NCI-H1048 (cell line): ENCODE measurements at regions not wholly inside any gene's neighbourhood (a gene's known extent, or its start where the extent isn't known, plus 50 kb on each side); places are given as distances from the start of the nearest gene placed in this dataset.

Source experiments
- DNase-seq: peaks from one replicate; lab custom pipeline; 2025; lab: John Stamatoyannopoulos, UW

DNA sequence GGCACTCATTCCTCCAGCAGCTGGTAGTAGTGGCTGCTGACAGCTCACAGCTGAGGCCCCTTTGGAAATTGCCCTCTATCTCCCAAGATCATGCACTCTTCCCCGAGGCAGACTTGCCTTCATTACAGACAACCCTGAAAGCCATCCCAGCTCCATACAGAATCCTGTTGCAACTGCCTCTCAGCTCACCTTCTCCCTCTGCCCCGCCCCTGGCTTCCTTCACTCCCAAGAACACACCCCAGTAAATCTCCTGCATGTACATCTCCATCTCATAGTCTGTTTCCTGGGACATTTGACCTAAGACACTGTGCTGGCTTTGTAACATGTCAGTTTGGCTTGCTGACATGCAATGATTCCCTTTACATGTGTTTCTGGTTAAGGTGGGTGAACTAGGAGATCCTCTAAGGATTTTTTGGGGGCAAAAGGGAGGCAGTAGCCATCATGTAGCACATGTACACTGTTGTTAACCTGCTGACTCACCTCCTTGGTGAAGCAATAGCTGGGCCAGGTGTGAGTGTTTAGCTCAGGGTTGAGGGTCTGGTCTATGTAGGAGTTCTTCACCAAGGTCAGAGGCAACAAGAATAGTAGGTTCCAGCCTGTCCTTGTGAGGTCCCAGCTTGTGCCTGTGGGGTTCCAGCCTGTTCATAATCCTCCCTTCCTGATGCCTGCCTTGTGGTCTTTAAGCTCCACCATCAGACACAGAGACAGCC, 179.6 kb downstream of the CSNK2A3 start:
- DNase-seq, result no peak

DNA sequence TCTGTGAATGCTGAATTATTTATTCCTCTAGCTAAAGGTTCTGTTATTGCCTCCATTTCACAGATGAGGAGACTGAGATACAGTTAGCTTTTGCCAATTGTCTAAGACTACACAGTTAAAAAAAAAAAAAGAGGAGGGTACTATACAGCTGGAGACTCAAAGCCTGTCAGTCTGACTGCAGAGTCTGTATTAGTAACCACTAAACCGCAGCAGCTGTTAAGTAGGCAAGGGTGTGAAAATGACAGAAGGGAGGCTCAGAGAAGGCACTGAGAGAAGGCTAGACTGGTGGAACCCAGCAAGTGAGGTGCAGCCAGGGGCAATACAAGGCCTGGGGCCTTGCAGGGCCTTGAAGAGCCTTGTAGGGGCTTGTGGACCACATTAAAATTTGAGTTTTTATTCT, 181.2 kb downstream of the CSNK2A3 start:
- DNase-seq, result no peak

DNA sequence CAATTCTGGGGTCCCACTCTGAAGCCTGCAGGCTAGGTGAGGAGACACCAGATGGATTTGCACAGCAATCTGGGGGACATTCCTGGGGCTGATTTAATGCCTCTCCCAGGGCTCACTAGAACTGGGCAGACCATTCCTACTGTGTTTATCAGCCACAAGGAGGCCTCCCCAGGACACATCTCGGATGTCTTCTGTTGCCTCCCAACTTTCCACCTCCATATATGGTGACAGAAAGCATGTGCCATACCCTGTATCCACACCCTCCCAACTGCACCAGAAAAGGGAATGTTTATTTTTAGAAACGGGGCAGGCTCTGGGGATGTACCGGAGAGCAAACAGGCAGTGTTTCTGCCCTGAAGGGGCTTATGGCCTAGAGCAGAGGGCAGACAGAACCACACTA, 181.8 kb downstream of the CSNK2A3 start:
- DNase-seq, result no peak

DNA sequence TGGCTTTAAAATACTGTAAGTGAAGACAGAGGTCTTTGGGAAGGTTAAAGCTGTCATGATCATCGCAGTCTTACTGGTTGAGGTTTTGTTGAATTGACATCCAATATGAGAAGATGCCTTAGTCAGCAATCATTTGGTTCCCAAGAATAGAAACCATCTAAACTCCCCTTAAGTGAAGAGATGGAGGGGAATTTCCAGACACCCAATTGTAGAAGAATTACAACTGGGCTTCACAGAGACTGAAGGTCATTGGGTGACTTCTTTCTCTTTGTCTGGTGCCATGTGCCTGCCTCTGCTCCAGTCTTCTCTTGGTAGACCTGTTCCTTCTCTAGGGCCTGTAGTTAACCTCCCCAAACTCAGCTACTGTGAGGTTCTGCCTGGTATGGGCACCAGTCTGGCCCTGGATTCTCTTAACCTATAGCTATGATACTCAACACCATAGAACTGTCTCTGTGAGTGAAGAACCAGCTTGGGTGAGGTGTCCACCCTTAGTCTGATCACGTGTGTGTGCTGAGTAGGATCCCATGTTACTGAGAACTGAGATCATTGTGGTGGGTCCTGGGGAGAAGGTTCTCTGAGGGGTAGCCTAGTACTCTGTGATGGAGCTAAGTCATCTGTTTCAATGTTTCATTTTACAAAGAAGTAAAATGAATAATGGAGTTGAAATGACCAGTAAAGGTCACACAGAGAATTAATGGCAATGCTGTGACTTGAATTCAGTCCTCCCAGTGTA, 182.5 kb downstream of the CSNK2A3 start:
- no peak for DNase-seq

DNA sequence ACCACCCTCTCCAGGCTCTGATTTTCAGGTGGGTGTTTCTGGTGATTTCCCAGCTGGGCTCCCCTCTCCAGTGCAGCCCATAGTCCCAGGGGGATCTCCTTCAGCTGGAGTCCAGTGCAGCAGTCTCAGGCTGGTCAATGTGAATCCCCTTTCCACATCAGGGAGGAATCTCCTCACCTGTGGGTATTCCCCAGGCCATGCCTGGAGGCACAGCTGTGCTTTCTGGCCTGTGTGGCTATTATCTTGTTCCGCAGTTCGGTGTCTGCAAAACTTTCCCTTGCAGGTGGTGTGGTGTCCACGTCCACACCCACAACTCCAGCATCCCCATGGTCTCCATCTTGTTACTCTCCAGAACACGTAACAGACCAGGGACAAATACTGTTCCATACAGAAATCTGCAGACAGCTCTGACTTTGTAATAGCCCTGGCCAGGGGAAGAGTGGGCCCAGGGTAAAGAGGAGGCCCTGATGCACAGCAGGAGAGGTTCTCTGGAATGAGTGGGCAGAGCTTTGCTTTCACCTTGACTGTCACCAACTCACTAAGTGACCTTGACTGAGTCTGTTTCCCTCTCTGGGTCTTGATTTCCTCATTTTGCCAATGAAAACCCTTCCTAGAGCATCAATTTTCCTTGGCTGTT, 183.2 kb downstream of the CSNK2A3 start:
- DNase-seq, result no peak

DNA sequence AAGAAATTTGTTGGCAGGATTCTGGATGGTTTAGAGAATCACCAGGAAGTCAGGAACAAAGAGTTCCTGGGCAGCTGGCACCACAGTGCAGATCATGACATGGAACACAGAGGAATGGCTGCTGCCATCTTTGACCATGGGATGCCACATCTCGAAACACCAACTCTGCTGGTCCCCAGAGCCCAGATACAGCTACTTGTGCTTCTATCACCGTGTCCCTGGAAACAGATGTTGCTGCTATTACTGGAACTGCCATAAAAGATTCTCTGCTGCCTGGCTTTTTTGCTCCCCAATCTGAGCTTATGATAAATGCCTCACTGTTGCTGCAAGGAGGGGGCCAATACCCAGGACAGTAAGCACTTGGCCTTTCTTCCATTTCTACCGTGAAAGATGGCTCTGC, 185.2 kb downstream of the CSNK2A3 start:
- DNase-seq, result no peak

DNA sequence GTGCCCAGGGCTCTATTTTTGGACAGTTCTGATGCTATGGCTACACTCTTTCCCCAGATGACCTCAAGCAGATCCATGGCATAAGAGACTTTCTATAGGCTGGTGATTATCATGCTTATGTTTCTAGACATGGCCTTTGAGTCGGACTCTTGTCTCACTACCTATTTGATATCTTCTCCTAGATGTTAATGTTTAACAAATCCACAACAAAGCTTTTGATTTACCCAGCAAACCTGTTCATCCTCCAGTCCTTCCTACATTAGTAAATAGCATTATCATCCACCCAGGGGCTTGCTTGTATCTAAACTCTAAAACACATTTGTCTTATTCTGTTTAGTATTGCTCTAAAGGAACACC, 188.7 kb downstream of the CSNK2A3 start:
- no peak for DNase-seq

DNA sequence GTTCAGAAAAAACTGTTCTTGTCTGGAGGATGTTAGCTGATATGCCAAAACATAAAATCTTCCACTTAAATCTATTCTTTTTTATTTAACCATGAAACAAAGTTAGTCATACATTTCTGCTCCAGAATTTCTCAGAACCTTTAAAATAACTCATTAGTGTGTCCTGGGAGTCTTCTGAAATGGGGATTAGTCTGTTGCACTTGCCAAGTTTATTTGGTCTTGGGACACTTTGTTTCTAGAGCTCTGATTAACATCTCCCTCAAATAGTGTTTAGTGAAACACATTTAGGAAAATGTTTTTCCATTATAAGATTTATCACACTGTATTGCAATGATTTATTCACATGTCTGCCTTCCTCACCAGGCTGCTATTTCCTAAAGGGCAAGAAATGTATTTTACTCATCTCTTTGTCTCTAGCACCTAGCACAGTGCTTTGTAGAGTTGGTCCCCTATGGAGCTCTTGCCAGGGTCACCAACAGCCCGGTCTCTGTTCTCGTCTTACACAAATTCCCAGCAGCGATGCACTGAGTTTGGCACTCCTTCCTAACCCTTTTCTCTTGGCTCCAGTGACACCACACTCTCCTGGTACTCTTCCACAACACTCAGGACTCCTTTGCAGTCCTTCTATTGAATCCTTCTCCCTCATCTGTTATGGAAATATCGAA, 189.2 kb downstream of the CSNK2A3 start:
- no peak for DNase-seq

DNA sequence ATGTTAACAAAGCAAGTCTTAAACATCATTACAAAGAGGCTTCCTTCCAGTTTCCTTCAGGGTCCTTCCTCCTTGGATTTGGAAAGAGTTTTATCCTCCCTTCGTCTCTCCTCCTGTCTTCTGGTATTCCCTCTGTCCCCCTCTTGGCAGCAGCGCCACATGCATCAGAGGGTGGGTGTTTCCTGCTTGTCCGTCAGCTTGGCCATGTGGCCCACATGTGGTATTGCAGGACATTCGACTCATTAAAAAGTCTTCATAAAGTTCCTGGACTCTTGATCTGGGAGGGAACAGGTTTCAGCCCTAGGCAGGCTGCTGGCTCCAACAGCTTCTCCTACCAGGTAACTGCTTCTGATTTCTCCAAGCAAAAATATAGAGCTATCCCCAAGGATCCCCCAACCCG, 189.8 kb downstream of the CSNK2A3 start:
- no peak for DNase-seq

DNA sequence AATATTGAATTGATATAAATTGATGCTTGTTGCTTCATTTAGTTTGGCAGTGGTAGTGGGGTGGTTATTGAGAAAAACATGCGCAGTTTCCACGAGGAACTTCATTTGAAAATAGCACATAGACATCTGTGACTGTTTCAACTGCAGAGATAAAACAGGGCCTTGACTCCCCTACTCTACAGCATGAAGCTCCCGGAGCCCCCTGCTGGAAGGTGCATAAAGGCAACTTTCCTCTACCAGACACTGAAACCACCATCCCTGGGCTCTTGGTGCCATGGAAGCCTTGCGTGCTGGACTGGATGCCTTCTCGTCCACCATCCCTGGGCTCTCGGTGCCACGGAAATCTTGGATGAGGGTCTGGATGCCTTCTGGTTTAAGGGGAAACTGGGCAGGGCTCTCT, 195.9 kb downstream of the CSNK2A3 start:
- DNase-seq, result no peak

DNA sequence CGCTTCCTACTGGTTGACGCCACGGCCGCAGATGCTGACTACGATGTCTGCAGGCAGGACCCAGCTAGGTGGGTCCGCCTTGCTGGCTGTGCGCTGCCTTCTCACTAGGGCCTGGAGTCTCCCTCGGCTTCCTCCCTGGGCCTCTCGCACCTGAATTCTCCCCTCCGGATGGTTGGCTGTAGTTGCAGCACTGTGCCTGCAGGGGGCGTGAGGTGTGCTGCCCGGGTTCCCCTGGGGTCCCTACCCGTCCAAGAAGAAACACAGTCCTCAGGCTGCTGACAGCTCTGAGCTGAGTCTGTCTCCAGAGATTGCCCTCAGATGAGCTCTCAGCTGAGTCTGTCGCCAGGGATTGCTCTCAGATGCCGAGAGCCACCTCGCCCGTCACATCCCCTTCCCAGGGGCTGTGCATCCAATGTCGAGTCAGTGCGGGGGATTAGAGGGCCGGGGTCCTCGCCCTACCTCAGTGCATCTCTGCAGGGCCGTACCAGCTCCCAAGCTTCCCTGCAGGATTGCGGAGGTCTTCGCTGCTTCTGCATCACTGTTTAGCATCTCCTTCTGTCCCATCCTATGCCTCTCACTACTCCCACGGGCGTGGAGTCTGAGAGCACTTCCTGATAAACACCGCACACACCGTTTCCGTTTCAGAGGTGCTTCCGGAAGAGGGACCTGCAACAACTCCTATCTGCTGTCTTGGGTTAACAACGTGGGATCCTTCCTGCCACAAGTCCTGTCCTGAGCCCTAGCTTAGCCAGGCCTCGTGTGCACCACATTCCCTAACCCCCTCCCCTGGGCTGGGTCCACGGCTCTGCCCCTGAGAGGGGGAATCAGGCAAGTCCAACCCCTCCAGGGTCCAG, 196.9 kb downstream of the CSNK2A3 start:
- no peak for DNase-seq

DNA sequence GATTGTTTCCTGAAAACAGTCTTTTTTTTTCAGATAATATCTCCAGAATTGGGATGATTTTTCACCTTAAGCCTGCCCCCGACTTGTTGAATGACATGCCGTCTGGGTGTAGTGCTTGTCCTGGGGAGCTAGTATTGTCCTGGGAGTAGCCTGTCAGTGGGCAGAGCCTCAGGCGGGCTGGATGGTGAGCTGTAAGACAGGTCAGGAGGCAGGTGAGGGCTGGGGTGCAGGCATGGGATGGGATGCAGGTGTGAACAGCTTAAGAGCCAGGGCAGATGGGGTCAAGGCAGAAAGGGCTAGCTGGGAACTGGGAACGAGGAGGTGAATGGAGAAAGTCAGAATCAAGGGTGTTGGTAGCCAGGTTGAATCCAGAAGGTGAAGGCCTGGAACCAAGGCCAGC, 200.2 kb downstream of the CSNK2A3 start:
- DNase-seq, result no peak

DNA sequence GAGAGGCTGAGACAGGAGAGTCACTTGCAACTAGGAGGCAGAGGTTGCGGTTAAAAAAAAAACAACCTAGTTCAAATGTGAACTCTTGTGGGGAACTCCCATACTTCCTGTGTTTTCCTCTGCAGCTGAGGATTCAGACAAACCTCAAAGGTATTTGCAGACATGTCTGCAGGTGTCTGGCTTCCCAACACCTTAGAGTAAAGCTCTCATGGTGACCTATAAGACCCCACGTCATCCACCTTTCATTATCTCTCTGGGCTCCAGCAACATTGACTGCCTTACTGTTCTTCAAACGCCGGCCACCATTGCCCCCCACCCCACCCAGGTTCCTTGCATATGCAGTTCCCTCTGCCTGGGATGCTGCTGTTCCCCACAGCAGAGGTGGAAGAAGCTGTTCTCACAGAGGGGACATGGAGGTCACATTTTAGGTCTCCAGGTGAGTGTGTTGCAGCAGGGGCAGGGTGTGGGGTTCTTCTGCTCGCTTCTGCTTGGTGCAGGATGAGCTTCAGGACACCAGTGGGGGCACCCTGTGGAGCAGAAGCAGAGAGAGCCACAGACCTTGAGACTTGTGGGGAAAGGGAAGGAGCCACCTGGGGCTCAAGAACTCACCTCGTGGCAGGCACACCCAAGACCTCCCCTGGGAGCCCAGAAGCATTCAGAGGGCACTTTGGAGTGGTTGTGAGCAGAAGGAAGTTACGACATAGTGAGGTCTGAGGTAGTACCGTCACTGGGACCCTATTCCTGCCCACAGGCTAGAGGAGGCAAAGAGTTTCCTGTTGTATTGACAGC, 203.2 kb downstream of the CSNK2A3 start:
- no peak for DNase-seq

DNA sequence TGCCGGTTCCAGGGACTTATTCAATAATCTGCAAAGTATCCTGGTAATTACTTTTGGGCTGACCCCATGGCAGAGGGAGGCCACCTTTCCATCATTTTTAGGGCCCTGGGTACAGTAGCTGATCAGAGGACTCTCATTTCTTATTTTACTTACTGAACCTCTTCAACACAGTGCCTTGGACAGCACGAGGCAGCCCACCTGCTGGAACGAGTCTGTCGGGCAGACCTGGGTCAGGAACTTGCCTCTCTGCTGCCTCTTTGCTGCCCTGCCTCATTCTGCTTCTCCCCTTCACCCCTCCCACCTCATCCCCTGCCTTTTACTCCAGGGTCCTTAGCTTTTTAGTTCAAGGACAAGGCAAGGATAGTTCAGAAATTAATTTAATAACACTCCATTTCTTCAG, 204.5 kb downstream of the CSNK2A3 start:
- no peak for DNase-seq

DNA sequence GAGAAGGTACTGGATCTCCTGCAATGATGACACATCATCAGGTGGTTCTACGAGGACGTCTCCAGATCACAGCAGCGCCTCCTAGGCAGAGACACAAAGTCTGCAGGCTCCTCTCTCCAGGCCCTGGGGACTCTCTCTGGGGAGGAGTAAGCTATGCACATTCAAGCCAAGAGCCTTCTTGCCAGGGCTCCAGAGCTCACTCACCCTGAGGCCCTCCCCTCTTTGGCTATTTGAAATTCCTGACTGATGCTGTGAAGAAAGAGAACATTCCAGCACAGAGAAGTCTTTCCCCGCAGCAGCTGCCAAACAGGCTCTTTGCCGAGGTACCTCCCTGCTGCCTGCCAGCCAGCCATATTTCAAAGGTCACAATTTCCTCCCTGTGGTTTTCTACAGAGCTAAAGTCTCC, 204.9 kb downstream of the CSNK2A3 start:
- DNase-seq, result no peak

DNA sequence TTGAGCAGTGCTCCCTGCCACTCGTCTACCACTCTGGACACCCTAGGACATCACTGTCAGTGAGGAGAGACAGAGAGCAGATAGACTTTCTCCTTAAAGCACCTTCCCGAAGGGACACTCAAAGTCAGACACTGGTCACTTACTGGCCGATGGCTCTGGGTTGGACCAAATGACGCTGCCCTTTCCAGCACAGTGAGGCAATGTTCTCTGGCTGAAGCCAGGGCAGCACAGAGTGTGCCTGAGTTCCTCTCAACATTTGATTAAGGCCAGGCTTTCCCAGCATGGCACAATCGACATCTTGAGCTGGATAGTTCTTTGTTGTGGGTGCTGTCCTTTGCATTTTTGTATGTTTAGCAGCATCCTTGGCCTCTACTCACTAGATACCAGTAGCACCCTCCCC, 206.2 kb downstream of the CSNK2A3 start:
- DNase-seq, result no peak

DNA sequence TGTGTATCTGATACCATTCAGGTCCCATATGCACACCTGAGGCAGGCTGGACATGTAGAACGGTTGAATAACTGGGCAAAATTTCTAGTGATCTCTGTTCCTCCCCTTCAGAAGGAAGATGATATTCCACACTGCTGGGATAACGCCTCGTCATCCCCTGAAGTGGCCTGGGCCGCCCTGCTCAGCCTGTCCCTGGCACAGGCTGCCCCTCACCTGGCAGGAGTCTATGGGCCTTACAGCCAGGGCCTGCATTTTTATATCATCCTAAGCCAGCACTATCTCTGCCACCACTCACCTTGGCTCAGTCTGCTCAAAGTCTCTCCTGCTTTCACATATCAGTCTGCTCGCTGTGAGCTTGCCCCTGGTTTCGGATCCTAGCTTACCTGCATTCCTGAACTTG, 209.2 kb downstream of the CSNK2A3 start:
- DNase-seq, result no peak

DNA sequence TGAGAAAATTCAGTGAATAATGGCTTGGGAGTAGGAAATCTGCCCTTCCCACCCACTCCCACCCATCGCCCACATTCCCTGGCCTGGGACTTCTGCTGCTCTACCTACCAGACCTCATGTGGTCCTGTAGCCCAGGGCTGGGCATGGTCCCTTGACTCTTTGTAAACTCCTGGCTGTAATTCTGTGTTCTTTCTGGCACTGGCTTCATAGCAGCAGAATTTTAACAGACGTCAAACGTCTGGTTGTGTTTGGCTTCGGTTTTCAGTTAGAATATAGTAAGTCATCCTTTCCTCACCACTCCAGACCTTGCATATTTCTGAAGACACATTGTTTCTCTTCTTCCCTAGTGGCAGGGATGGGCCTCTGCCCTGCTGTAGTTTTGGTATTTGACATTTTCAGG, 210.6 kb downstream of the CSNK2A3 start:
- no peak for DNase-seq

DNA sequence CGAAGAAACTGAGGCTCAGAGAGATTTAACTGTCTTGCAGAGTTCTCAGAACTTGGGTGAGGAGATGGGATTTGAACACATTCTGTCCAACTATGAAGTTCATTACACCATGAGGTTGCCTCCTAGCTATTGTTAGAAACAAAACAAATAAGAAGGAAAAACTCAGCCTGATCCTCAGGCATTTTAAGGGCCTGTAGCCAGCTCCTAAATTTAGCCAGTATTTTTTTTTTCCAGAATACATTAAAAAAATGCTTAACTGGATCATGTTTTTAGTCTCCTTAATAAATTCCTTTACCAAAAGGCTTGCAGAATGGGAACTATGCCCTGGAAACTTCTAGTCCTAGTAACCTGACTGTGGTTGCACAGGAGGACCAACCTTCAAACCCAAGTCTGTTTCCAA, 212.0 kb downstream of the CSNK2A3 start:
- no peak for DNase-seq

DNA sequence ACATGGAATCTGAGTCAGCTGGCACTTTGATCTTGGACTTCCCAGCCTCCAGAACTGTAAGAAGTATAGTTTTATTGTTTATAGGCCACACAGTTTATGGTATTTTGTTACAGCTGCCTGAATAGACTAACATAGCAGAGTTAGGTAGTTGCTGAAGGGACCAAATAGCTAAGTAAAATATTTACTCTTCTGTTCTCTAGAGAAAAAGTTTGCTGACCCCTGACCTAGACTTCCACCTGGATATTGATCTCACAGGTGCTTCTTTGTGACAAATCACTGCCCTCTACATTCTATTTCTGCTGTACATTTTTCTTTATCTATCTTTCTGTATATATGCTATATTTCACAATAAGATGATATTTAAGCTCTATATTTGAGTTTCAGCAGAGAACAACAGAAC, 212.5 kb downstream of the CSNK2A3 start:
- no peak for DNase-seq

DNA sequence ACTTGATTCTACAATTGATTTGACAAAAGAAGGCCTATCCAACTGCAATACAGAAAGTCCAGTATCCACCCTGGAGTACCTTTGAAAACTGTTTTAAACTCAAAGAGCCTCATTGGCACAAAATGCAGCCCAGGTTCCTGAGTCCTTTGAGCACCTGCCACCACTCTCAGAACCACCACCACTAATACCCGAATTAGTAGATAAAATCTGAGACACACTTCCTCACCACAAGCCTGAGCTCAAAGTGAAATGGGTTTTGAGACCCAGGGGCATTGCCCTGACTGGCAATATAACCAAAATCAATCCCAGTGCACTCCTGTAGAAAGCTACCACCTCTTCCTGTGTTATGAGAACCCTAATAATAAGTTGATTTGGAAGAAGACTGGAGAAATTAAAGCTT, 215.7 kb downstream of the CSNK2A3 start:
- DNase-seq, result no peak
